Stimulated activated naive CD8-positive, alpha-beta T cell treated with anti-CD3 and anti-CD28 coated beads, Interleukin-15, Interleukin-2, amounts not matched to agents 100 ng/mL and 50 ng/mL, for 24 hours (primary cell): ENCODE measurements at regions not wholly inside any gene's neighbourhood (a gene's known extent, or its start where the extent isn't known, plus 50 kb on each side); places are given as distances from the start of the nearest gene placed in this dataset.

ENCODE experiments used
- H3K27ac Mint-ChIP-seq: one replicate; pipeline ENCODE4 v1.8.0; 2021; ENCODE audit warnings: mild to moderate bottlenecking, mixed read lengths
- H3K27me3 Mint-ChIP-seq: one replicate; pipeline ENCODE4 v1.8.0; 2021; ENCODE audit warnings: mixed read lengths
- H3K36me3 Mint-ChIP-seq: one replicate; pipeline ENCODE4 v1.8.0; 2021; ENCODE audit warnings: low read depth, mixed read lengths
- H3K4me1 Mint-ChIP-seq: one replicate; pipeline ENCODE4 v1.8.0; 2021; ENCODE audit warnings: low read depth, mixed read lengths
- H3K4me3 Mint-ChIP-seq: one replicate; pipeline ENCODE4 v1.8.0; 2021; ENCODE audit warnings: mild to moderate bottlenecking, mixed read lengths
- H3K9me3 Mint-ChIP-seq: one replicate; pipeline ENCODE4 v1.8.0; 2021; ENCODE audit warnings: mixed read lengths

DNA sequence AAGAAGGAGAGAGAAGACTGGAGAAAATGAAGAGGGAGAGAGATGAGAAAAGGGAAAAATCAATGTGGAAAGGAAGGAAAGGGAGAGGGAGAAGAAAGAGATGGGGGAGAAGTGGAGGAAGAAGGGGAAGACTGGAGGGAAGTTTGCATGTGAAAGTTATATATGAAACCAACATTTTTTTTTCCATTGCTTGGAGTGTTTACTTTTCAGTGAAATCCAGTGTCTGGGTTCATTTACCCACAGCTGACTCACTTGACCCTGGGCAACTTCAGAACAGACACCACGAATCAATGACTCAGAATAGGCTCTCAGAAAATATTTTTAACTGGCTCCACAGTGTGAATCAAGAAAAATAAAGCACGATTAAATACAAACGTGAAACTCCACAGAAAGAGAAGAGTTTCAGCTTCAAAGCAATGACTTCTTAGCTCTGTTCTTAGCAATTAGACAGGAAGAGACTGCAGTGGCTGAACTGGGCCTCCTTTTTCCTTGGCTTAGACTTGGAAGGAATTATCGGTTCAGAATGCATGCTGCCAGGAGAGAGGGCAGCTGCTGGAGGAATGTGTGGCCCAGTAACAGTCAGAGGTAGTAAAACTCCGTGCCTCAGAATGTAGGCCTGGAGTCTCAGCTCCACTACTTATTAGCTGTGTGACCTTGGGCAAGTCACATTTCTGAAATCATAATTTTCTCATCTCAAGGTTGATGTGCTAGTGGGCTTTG lies 237.5 kb downstream of the MIAT start:
- Mint-ChIP-seq H3K4me1 (peaks cover 9% of the 10 kb centered on the region), H3K4me3 (no peak overlapping the region), H3K36me3 (no peaks in the 10 kb centered on the region), H3K9me3 (no peaks in the 10 kb centered on the region), H3K27ac (peak overlapping the region; percentile 1), H3K27me3 (peaks cover 27% of the 10 kb centered on the region)

DNA sequence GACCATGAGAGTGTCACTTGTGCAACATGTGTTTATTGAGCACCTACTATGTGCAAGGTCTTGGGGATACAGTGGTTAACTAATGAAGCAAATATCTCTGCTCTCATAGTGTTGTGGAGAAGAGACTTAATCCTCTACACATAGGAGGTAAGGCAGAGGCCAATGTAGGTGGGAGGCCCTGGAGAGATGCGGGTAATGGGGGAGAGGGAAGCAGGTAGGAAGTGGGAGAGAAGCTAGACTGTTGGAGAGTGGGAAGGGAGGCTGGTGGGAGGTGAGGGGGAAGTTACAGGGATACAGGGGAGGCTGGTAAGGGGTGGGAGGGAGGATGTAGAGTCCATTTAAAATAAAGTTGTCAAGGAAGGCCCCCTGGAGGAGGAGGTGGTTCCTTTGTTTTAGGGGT lies 240.0 kb downstream of the MIAT start:
- no peak overlapping the region for H3K4me3 Mint-ChIP-seq
- peaks cover 41% of the 10 kb centered on the region for H3K27me3 Mint-ChIP-seq

DNA sequence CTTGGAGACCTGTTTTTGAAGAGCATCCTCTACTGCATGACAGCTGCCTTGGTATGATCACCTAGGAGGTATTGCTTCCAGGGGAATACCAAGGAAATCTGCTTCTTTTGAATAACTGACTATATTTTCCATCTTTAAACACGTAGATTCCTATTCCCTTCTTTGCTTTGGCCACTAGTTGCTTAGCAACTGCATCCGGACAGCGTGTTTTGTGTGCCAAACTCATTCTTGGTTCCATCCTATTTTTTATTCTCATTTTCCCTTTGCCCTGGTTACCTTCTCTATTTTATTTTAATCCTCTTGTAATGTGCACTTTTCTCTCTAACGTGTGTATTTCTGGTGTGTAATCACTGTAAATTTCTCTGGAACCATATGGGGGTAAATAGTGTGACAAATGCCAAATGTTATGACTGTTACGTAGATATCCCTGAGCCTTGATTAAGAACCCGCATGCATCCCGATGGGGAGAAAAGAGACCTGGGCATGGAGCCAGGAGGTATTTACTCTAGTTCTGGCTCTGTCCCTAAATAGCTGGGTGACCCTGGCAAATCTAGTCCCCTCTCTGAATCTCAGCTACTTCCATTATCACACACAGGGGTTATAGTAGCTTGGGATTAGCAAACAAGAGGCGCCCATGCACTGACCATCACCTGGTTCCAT lies 241.7 kb downstream of the MIAT start:
- Mint-ChIP-seq H3K36me3 (no peaks in the 10 kb centered on the region), H3K9me3 (no peaks in the 10 kb centered on the region), H3K27me3 (peaks cover 43% of the 10 kb centered on the region), H3K27ac (no peak overlapping the region), H3K4me3 (no peak overlapping the region), H3K4me1 (peaks cover 21% of the 10 kb centered on the region)

More for the DNA sequence above, 240.0 kb downstream of the MIAT start:
- no peaks in the 10 kb centered on the region for H3K36me3 Mint-ChIP-seq
- peaks cover 9% of the 10 kb centered on the region for H3K4me1 Mint-ChIP-seq
- H3K9me3 Mint-ChIP-seq, result no peaks in the 10 kb centered on the region
- H3K27ac Mint-ChIP-seq, result no peak overlapping the region

DNA sequence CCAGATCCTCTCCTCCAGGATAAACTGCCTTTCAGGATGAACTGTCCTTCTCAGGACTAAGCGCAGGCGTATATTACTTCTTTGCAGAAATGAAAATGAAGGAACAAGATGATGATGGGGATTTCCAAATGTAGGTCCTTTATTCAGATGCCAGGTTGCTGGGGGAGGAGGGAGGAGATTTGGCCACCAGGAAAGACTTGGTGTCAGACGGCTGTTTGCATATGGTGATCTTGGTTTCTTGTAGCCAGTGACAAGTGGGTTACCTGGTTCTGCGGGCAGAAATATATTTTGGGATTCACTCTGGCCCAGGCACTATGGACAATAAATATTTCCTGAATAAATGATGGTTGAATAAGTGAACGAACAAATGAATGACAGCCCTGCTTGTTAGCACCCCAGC lies 243.4 kb downstream of the MIAT start:
- Mint-ChIP-seq H3K27ac (no peak overlapping the region), H3K9me3 (no peaks in the 10 kb centered on the region), H3K27me3 (peaks cover 55% of the 10 kb centered on the region), H3K4me1 (peaks cover 12% of the 10 kb centered on the region), H3K36me3 (no peaks in the 10 kb centered on the region), H3K4me3 (no peak overlapping the region)

DNA sequence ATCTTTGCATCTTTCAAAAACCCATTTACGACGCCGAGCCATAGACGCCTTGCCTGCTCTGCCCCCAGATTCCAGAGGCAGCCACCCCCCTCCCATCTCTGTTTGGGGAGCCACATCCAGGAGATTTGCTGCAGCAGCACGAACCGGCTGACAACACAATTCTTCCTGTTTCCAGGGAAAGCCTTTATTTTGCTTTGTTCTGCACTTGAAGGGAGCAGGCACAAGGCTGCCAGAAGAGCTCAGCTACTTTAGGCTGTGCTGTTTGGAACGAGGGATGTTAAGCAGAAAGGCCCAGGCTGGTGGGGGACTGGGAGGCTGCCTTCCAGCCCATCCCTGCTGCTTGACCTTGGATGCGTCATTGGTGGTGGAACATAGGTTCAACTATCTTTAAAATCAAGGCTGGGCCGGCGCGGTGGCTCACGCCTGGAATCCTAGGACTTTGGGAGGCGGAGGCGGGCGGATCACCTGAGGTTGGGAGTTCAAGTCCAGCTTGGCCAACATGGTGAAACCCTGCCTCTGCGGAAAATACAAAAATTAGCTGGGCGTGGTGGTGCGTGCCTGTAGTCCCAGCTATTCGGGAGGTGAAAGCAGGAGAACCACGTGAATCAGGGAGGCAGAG lies 243.9 kb downstream of the MIAT start:
- Mint-ChIP-seq H3K9me3 (no peaks in the 10 kb centered on the region), H3K27me3 (peaks cover 55% of the 10 kb centered on the region), H3K36me3 (no peaks in the 10 kb centered on the region), H3K27ac (no peak overlapping the region), H3K4me1 (peaks cover 12% of the 10 kb centered on the region), H3K4me3 (no peak overlapping the region)

DNA sequence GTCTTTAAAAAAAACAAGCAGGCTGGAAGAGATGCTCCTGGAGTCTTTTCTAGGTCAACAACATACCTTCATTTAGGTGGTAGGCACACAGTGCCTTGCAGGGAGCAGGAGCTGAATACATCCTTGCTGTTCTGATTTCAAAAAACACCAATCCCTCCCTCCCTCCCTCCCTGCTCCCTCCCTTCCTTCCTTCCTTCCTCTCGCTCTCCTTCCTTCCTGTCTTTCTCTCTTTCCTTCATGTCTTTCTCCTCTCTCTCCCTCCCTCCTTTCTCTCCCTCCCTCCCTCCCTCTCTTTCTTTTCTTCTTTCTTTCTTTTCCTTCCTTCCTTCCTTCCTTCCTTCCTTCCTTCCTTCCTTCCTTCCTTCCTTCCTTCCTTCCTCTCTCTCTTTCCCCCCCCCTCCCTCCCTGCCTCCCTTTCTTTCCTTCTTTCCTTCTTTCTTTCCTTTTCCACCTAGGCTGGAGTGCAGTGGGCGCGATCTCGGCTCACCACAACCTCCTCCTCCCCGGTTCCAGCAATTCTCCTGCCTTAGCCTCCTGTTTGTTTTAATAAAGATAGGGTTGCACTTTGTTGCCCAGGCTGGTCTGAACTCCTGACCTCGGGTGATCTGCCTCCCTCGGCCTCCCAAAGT lies 245.1 kb downstream of the MIAT start:
- Mint-ChIP-seq H3K27me3 (peaks cover 49% of the 10 kb centered on the region), H3K27ac (no peak overlapping the region), H3K4me3 (peak overlapping the region; percentile 44)

DNA sequence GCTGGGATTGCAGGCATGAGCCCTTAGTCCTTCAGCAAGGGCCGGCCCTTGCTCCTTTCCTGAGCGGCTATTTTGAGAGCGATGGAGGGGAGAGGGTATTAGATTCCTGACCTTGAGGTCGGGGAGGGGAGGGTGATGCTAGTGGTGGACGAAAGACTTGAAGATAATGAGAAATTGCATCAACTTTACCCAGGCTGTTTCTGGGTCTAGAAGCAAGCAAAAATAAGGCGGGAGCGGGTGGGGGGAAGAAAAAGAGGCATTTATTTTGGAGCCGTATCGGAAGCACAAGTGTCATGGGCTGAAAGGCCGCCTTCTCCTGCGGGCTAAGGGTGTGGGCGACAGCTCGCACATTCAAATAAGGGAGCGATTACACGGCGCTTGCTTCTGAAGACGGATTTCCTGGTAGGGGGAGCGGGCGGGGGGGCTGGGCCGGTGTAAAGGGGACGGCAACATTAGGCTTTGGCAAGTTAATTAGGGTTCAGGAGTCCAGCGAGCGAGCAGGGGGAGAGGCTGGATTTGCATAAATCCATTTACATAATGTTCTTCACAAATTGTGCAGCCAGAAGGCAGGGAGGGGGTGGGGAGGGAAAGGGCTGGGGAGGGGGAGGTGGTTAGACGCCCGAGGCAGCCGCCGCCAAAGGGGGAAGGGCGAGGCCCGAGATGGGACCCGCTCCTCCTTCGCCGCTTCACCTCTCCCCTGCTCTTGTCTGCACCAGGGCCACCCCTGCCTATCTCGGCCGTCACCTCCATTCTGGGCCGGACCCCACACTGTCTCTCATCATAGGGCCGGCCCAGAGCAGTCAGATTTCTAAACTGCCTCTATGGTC lies 245.9 kb downstream of the MIAT start:
- H3K9me3 Mint-ChIP-seq, result no peaks in the 10 kb centered on the region
- H3K27ac Mint-ChIP-seq, result no peak overlapping the region
- H3K27me3 Mint-ChIP-seq, result peaks cover 45% of the 10 kb centered on the region
- H3K4me3 Mint-ChIP-seq, result peak overlapping the region; percentile 44
- no peaks in the 10 kb centered on the region for H3K36me3 Mint-ChIP-seq
- H3K4me1 Mint-ChIP-seq, result peaks cover 12% of the 10 kb centered on the region

More for the DNA sequence above, 245.1 kb downstream of the MIAT start:
- Mint-ChIP-seq H3K9me3 (no peaks in the 10 kb centered on the region), H3K4me1 (peaks cover 12% of the 10 kb centered on the region), H3K36me3 (no peaks in the 10 kb centered on the region)

DNA sequence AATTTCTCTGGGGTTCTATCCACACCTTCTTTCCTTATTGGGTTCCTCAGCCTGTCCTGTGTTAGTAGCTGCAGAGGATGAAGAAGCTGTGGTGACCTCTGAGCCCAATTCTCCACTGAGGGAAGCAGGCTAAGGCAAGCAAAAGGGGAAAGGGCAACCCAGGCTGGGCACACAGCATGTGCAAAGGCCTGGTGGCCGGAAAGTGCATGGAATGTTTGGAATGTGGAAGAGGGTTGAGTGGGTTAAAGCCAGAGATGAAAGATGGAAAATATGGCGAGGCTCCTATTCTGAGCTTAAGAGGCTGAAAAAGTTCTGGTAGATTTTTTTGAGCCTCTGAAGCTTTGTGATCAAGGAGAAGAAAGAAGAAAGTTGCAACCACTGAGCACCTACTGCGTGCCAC lies 247.1 kb downstream of the MIAT start:
- Mint-ChIP-seq H3K9me3 (no peaks in the 10 kb centered on the region), H3K4me1 (peaks cover 12% of the 10 kb centered on the region), H3K4me3 (no peak overlapping the region), H3K27me3 (peaks cover 40% of the 10 kb centered on the region), H3K36me3 (no peaks in the 10 kb centered on the region), H3K27ac (no peak overlapping the region)

DNA sequence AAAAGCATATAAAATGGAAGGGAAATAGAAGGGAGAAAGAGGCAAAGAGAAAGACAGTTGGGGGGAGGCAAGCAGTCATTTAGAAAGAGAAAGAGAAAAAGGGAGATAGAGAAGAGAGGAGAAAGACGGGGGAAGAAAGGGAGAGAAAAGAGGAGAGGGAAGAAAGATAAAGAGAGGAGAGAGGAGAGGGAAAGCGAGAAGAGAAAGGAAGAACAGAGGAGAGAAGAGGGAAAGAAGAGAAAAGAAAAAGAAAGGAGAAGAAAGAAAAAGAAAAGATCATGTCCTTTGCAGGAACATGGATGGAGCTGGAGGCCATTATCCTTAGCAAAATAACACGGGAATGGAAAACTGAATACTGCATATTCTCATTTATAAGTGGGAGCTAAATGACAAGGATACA lies 247.7 kb downstream of the MIAT start:
- peaks cover 40% of the 10 kb centered on the region for H3K27me3 Mint-ChIP-seq
- H3K9me3 Mint-ChIP-seq, result no peaks in the 10 kb centered on the region

DNA sequence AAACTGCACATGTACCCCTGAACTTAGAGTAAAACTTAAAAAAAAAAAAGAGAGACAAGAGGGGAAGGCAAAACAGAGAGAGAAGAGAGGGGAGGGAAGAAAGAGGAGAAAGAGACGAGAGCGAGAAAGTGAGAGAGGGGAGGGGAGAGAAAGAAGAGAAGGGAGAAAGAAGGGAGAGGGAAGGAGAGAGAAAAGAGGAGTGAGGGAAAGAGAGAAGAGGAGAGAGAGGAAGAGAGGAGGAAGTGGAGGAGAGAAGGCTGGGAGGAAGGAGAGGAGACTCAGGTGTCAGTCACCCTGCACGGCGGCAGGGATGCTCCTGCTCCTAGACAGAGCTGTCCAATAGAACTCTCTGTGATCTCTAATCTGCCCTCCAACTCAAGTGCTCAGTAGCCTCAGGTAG lies 248.3 kb downstream of the MIAT start:
- H3K36me3 Mint-ChIP-seq, result no peaks in the 10 kb centered on the region
- no peaks in the 10 kb centered on the region for H3K9me3 Mint-ChIP-seq
- H3K27me3 Mint-ChIP-seq, result peaks cover 34% of the 10 kb centered on the region
- H3K4me1 Mint-ChIP-seq, result peaks cover 12% of the 10 kb centered on the region
- H3K4me3 Mint-ChIP-seq, result no peak overlapping the region
- H3K27ac Mint-ChIP-seq, result no peak overlapping the region

More for the DNA sequence above, 247.7 kb downstream of the MIAT start:
- no peak overlapping the region for H3K4me3 Mint-ChIP-seq
- peaks cover 12% of the 10 kb centered on the region for H3K4me1 Mint-ChIP-seq
- H3K36me3 Mint-ChIP-seq, result no peaks in the 10 kb centered on the region
- H3K27ac Mint-ChIP-seq, result peak overlapping the region; percentile 26

DNA sequence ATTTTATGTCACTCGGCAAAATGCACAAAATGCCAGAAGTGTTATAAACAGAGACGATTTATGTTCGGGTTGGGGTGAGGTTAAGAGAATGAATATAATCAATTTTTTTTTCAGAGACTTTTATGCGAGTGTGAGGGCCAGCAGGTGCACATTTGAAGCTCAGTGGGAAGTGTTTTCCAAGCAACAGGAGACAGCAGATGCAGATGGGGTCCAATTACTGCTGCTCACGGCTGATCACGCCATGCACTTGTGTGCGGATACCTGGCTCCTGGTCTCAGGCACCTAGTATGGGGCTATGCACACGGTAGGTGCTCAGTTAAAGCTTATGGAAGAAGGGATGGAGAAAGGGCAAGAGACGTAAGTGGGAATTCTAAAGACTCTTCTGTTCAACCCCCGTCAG lies 249.1 kb downstream of the MIAT start:
- Mint-ChIP-seq H3K4me1 (peaks cover 12% of the 10 kb centered on the region), H3K4me3 (no peak overlapping the region), H3K9me3 (no peaks in the 10 kb centered on the region), H3K27me3 (peaks cover 26% of the 10 kb centered on the region), H3K27ac (no peak overlapping the region), H3K36me3 (no peaks in the 10 kb centered on the region)

DNA sequence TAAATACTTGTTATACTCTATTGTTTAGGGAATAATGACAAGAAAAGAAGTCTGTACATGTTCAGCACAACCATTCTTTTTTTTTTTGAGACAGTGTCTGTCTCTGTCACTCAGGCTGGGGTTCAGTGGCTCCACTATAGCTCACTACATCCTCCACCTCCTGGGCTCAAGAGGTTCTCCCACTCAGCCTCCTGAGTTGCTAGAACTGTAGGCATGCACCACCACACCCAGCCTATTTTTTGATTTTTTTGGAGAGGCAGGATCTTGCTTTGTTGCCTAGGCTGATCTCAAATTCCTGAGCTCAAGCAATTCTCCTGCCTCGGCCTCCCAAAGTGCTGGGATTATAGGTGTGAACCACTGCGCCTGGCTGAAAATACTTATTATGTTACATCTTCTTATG lies 250.0 kb downstream of the MIAT start:
- H3K9me3 Mint-ChIP-seq, result no peaks in the 10 kb centered on the region
- peaks cover 26% of the 10 kb centered on the region for H3K27me3 Mint-ChIP-seq
- no peak overlapping the region for H3K4me3 Mint-ChIP-seq
- peaks cover 12% of the 10 kb centered on the region for H3K4me1 Mint-ChIP-seq
- no peaks in the 10 kb centered on the region for H3K36me3 Mint-ChIP-seq
- no peak overlapping the region for H3K27ac Mint-ChIP-seq

DNA sequence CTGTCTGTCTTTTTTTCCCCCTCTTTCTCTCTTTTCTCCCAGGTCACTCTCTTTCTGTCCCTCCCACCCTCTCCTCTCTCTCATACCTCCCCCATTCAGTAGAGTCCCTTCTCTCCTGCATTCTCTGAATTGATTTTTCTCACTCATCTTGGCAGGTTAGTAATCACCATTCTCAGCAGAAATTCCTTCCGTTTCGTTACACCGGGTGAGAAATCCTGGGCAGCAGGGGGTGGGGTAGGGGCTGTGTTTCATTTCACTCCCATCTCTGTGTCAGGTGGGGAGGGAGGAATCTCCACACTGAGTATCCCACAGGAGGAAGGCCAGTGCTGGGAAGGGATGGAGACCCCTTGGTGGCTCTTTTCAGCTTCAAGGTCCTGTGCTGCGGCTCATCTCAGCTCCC lies 253.5 kb downstream of the MIAT start:
- H3K9me3 Mint-ChIP-seq, result no peaks in the 10 kb centered on the region
- peaks cover 12% of the 10 kb centered on the region for H3K27me3 Mint-ChIP-seq
- no peaks in the 10 kb centered on the region for H3K36me3 Mint-ChIP-seq
- H3K4me1 Mint-ChIP-seq, result no peaks in the 10 kb centered on the region
- H3K4me3 Mint-ChIP-seq, result no peak overlapping the region
- H3K27ac Mint-ChIP-seq, result no peak overlapping the region

DNA sequence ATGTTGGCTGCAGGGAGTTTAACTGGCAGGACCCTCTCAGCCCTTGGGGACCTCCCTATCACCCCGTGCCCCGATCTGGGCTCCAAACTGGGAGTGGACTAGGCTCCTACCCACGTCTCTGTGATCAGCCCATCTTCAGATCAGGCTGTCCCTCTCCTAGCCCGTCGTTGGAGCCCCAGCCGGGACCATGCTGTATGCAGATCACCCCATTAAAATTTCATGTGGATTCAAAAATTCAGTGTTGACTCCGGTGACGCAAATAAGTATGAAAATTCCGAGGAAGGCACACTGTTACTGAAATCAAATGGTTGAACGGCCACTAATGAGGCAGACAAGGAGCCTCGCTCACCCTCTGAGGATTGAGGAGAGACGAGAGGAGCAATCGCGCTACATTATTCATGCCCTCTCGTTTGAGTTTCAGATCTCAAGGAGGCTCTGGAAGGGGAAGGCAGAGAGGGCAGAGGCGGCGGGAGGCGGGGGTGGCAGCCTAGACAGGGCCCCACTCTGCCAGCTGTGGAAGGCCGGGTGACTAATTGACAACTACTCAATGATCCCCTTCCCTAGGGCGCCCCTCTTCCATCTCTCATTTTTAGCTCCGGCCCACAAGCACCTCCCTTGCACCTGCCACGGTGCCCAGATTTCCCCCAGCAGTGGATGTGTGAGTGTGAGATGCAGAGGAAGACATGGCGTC lies 255.4 kb downstream of the MIAT start:
- Mint-ChIP-seq H3K4me1 (no peaks in the 10 kb centered on the region), H3K4me3 (no peak overlapping the region), H3K27me3 (peaks cover 18% of the 10 kb centered on the region), H3K9me3 (no peaks in the 10 kb centered on the region), H3K27ac (no peak overlapping the region), H3K36me3 (no peaks in the 10 kb centered on the region)
